Thyroid gland (tissue), 4 donors: ENCODE measurements at regions not wholly inside any gene's neighbourhood (a gene's known extent, or its start where the extent isn't known, plus 50 kb on each side); places are given as distances from the start of the nearest gene placed in this dataset.

Experiments used
- POLR2A ChIP-seq, 2 donors: fragments of 450-650 bp; IDR thresholded peaks; one replicate each; pipeline ENCODE4 v1.6.1; 2017; ENCODE audit warnings: antibody characterized with exemption in 2 of 2, mild to moderate bottlenecking in 2 of 2, moderate library complexity in 1 of 2
- TF ChIP-seq, protein P1 (sequence below), 6 experiments: fragments of 200-600 bp in 3 of 6; fragments of 450-650 bp in 3 of 6; sonication (generic) in 3 of 6; IDR thresholded peaks; one replicate each; pipeline ENCODE4 v1.5.1; 2016 to 2019; ENCODE audit warnings: antibody characterized with exemption in 6 of 6, mild to moderate bottlenecking in 2 of 6, inconsistent platforms in 1 of 6, moderate library complexity in 1 of 6

DNA sequence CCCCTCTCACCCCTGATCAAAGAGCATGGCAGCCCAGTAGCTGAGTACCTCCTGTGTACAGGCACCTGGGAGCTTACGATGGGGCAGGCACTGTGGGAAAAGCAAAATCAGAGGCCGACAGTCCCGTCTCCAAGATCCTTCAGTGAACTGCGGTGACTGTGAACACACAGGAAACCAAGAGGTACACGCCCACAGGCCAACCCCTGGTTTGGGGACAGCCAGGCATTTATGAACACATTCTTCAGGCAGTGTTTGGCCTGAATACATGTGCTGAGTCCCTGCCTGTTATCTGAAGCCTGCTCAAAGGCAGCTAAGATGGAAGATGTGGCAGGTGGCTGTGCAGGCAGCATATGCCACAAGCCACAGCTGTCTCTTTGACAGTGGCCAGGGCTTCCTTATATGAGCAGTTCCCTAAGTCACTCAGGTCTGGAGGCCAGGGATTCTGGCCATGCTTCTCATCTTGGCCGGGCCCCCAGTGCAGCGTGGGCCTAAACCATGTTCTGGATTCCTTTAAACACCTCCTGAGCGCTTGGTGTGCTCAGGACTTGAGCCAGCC, 123.6 kb downstream of the UQCRFS1 start:
- TF ChIP-seq, protein P1, sequence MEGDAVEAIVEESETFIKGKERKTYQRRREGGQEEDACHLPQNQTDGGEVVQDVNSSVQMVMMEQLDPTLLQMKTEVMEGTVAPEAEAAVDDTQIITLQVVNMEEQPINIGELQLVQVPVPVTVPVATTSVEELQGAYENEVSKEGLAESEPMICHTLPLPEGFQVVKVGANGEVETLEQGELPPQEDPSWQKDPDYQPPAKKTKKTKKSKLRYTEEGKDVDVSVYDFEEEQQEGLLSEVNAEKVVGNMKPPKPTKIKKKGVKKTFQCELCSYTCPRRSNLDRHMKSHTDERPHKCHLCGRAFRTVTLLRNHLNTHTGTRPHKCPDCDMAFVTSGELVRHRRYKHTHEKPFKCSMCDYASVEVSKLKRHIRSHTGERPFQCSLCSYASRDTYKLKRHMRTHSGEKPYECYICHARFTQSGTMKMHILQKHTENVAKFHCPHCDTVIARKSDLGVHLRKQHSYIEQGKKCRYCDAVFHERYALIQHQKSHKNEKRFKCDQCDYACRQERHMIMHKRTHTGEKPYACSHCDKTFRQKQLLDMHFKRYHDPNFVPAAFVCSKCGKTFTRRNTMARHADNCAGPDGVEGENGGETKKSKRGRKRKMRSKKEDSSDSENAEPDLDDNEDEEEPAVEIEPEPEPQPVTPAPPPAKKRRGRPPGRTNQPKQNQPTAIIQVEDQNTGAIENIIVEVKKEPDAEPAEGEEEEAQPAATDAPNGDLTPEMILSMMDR (IDR thresholded peaks at IDR 0.05): no peak
- TF ChIP-seq POLR2A (IDR thresholded peaks at IDR 0.05): no peak
